ENCODE measurements at regions not wholly inside any gene's neighbourhood (a gene's known extent, or its start where the extent isn't known, plus 50 kb on each side); places are given as distances from the start of the nearest gene placed in this dataset.
"Not testable (repeated sequence)": the region's sequence is repeated elsewhere in the genome, so short reads cannot be mapped to it uniquely, and the experiment has no call there.

GRCh38 chr2:111373989-111374388 is 253.3 kb downstream of the BCL2L11 start:
- not testable (repeated sequence) for H3K4me3 ChIP-seq (ENCODE audit: control insufficient read depth, low read depth, low read length); DNase-seq (ENCODE audit: low read depth)

- H3K4me3 ChIP-seq (ENCODE audit: control insufficient read depth, low read depth, low read length); DNase-seq (ENCODE audit: low read depth): not testable (repeated sequence)
These were observed 254.0 kb downstream of the BCL2L11 start for GRCh38 chr2:111374734-111375133.

GRCh38 chr2:111375320-111375883 is 254.7 kb downstream of the BCL2L11 start:
- not testable (repeated sequence) for H3K4me3 ChIP-seq (ENCODE audit: control insufficient read depth, low read depth, low read length)

GRCh38 chr2:111376272-111376970 is 255.7 kb downstream of the BCL2L11 start:
- not testable (repeated sequence) for H3K4me3 ChIP-seq (ENCODE audit: control insufficient read depth, low read depth, low read length); DNase-seq (ENCODE audit: low read depth)

More at GRCh38 chr2:111375320-111375883, 254.7 kb downstream of the BCL2L11 start:
- not testable (repeated sequence) for DNase-seq (ENCODE audit: low read depth)

- not testable (repeated sequence) for DNase-seq (ENCODE audit: low read depth); H3K4me3 ChIP-seq (ENCODE audit: control insufficient read depth, low read depth, low read length)
These were observed 256.2 kb downstream of the BCL2L11 start for GRCh38 chr2:111376971-111377352.

GRCh38 chr2:111377386-111377959 is 256.8 kb downstream of the BCL2L11 start:
- not testable (repeated sequence) for DNase-seq (ENCODE audit: low read depth); H3K4me3 ChIP-seq (ENCODE audit: control insufficient read depth, low read depth, low read length)

GRCh38 chr2:111378348-111378747 is 257.6 kb downstream of the BCL2L11 start:
- not testable (repeated sequence) for H3K4me3 ChIP-seq (ENCODE audit: control insufficient read depth, low read depth, low read length); DNase-seq (ENCODE audit: low read depth)

GRCh38 chr2:111380733-111381439 is 260.2 kb downstream of the BCL2L11 start:
- not testable (repeated sequence) for H3K4me3 ChIP-seq (ENCODE audit: control insufficient read depth, low read depth, low read length); DNase-seq (ENCODE audit: low read depth)

- DNase-seq (ENCODE audit: low read depth): not testable (repeated sequence)
These were observed 261.0 kb downstream of the BCL2L11 start for GRCh38 chr2:111381530-111382306.

GRCh38 chr2:111382507-111382906 is 261.8 kb downstream of the BCL2L11 start:
- H3K4me3 ChIP-seq (ENCODE audit: control insufficient read depth, low read depth, low read length): not testable (repeated sequence)

More at GRCh38 chr2:111381530-111382306, 261.0 kb downstream of the BCL2L11 start:
- H3K4me3 ChIP-seq (ENCODE audit: control insufficient read depth, low read depth, low read length): not testable (repeated sequence)

GRCh38 chr2:111383311-111383710 is 262.6 kb downstream of the BCL2L11 start:
- not testable (repeated sequence) for H3K4me3 ChIP-seq (ENCODE audit: control insufficient read depth, low read depth, low read length); DNase-seq (ENCODE audit: low read depth)

More at GRCh38 chr2:111382507-111382906, 261.8 kb downstream of the BCL2L11 start:
- DNase-seq (ENCODE audit: low read depth): not testable (repeated sequence)

GRCh38 chr2:111385226-111385957 is 264.7 kb downstream of the BCL2L11 start:
- DNase-seq (ENCODE audit: low read depth): peak; percentile 3
- H3K4me3 ChIP-seq (ENCODE audit: control insufficient read depth, low read depth, low read length): not testable (repeated sequence)

- peak; percentile 64 for DNase-seq (ENCODE audit: low read depth)
- H3K4me3 ChIP-seq (ENCODE audit: control insufficient read depth, low read depth, low read length): not testable (repeated sequence)
These were observed 269.9 kb downstream of the BCL2L11 start for GRCh38 chr2:111390605-111391004.

- not testable (repeated sequence) for H3K4me3 ChIP-seq (ENCODE audit: control insufficient read depth, low read depth, low read length)
- peak; percentile 72 for DNase-seq (ENCODE audit: low read depth)
These were observed 274.8 kb downstream of the BCL2L11 start for GRCh38 chr2:111395350-111396128.

- DNase-seq (ENCODE audit: low read depth); H3K4me3 ChIP-seq (ENCODE audit: control insufficient read depth, low read depth, low read length): not testable (repeated sequence)
These were observed 280.0 kb downstream of the BCL2L11 start for GRCh38 chr2:111400598-111401253.

Measured in fibroblast of mammary gland (primary cell).